PFSK-1 (cell line): ENCODE measurements at regions not wholly inside any gene's neighbourhood (a gene's known extent, or its start where the extent isn't known, plus 50 kb on each side); places are given as distances from the start of the nearest gene placed in this dataset.

Experiments
- FOXP2 ChIP-seq: optimal IDR thresholded peaks from 2 replicates; pipeline ENCODE3; 2011; ENCODE audit warnings: borderline replicate concordance, control low read depth, inconsistent platforms; ENCODE audit not compliant: insufficient read depth; ENCODE audit errors: extremely low read length, extremely low read depth
- POLR2AphosphoS5 ChIP-seq: IDR thresholded peaks from 2 replicates; pipeline ENCODE4 v1.6.1; 2012; ENCODE audit warnings: low read depth, mild to moderate bottlenecking, control low read depth, low read length, moderate library complexity
- SIN3A ChIP-seq: IDR thresholded peaks from 2 replicates; pipeline ENCODE4 v1.6.1; 2012; ENCODE audit warnings: mild to moderate bottlenecking, low read length, moderate library complexity, borderline replicate concordance; ENCODE audit not compliant: insufficient read depth
- TAF1 ChIP-seq: IDR thresholded peaks from 2 replicates; pipeline ENCODE4 v1.6.1; 2012; ENCODE audit warnings: low read length, control low read depth, borderline replicate concordance; ENCODE audit not compliant: insufficient read depth
- TF ChIP-seq, protein P1 (sequence below), 2 experiments: IDR thresholded peaks; 2 replicates each; pipeline versions ENCODE4 v1.6.1 to v1.8.0; 2011 to 2012; ENCODE audit warnings: low read depth in 2 of 2, low read length in 2 of 2, control low read depth in 1 of 2, inconsistent platforms in 1 of 2, mild to moderate bottlenecking in 1 of 2, moderate library complexity in 1 of 2; ENCODE audit not compliant: insufficient read depth in 1 of 2

DNA sequence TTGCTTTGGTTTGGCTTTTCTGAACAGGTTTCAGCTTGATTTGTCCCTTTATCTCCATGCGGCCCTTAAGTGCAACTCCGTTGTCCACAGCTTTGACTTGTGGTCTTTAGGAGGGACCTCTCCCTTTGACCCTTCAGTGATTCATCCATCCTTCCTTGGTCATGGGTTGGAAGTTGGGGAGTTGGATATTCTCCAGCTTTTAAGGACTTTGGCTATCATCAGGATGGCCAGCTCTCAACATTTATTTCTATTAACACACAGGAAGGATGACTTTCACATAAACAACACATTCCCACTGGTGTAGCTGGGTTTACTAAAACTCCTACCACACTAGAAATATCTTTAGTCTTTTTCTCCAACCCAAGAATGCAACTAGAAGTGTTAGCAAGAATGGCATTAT is 50.9 kb upstream of the E2F7 start:
- TF ChIP-seq POLR2AphosphoS5: no peak
- TF ChIP-seq, protein P1, sequence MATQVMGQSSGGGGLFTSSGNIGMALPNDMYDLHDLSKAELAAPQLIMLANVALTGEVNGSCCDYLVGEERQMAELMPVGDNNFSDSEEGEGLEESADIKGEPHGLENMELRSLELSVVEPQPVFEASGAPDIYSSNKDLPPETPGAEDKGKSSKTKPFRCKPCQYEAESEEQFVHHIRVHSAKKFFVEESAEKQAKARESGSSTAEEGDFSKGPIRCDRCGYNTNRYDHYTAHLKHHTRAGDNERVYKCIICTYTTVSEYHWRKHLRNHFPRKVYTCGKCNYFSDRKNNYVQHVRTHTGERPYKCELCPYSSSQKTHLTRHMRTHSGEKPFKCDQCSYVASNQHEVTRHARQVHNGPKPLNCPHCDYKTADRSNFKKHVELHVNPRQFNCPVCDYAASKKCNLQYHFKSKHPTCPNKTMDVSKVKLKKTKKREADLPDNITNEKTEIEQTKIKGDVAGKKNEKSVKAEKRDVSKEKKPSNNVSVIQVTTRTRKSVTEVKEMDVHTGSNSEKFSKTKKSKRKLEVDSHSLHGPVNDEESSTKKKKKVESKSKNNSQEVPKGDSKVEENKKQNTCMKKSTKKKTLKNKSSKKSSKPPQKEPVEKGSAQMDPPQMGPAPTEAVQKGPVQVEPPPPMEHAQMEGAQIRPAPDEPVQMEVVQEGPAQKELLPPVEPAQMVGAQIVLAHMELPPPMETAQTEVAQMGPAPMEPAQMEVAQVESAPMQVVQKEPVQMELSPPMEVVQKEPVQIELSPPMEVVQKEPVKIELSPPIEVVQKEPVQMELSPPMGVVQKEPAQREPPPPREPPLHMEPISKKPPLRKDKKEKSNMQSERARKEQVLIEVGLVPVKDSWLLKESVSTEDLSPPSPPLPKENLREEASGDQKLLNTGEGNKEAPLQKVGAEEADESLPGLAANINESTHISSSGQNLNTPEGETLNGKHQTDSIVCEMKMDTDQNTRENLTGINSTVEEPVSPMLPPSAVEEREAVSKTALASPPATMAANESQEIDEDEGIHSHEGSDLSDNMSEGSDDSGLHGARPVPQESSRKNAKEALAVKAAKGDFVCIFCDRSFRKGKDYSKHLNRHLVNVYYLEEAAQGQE (IDR thresholded peaks at IDR 0.05; ENCODE audit: insufficient read depth in 1 of 2, low read depth in 2 of 2, low read length in 2 of 2): no peak
- no peak for TF ChIP-seq SIN3A
- no peak for TF ChIP-seq TAF1
- TF ChIP-seq FOXP2: no peak
